B cell (primary cell): ENCODE measurements at regions not wholly inside any gene's neighbourhood (a gene's known extent, or its start where the extent isn't known, plus 50 kb on each side); places are given as distances from the start of the nearest gene placed in this dataset.

Source experiments
- ATAC-seq: fragments of 200-7000 bp; cut with Tn5 transposase; one replicate; pipeline ENCODE4 v1.10.0; 2021; ENCODE audit warnings: low read depth, mild to moderate bottlenecking, moderate number of reproducible peaks, moderate library complexity
- CTCF ChIA-PET: fragments of 350-600 bp; sonication (Branson Sonifier 250); formaldehyde crosslinking; loops from one replicate; lab custom pipeline; 2021; ENCODE audit warnings: antibody characterized with exemption, inconsistent platforms; lab: Charles Lee
- POLR2A ChIA-PET: fragments of 350-600 bp; sonication (Branson Sonifier 250); formaldehyde crosslinking; loops from one replicate; lab custom pipeline; 2021; ENCODE audit warnings: antibody characterized with exemption; lab: Charles Lee
- DNase-seq: peaks from one replicate; pipeline ENCODE4 v3.0.0; 2013
- H2AFZ ChIP-seq: 2 replicates; pipeline ENCODE4 v1.6.1; 2012; ENCODE audit warnings: mild to moderate bottlenecking, low read depth, low read length; ENCODE audit not compliant: insufficient read depth, poor library complexity, severe bottlenecking
- H3K27ac ChIP-seq, 2 donors: 1 replicate in 1 of 2; 2 replicates in 1 of 2; pipeline ENCODE4 v1.5.1; 2012 to 2013; ENCODE audit warnings: low read length in 2 of 2, mild to moderate bottlenecking in 2 of 2, moderate library complexity in 1 of 2
- H3K27me3 ChIP-seq, 4 experiments: fragments of 200-600 bp in 1 of 4; sonication (generic) in 1 of 4; replicated peaks in 1 of 4; 1 replicate in 2 of 4; 2 replicates in 2 of 4; pipeline versions ENCODE4 v1.6.1 to v1.7.0; 2013 to 2016; ENCODE audit warnings: low read length in 3 of 4, mild to moderate bottlenecking in 2 of 4, mixed read lengths in 1 of 4, moderate library complexity in 1 of 4; ENCODE audit not compliant: insufficient read depth in 4 of 4, control insufficient read depth in 3 of 4; ENCODE audit errors: control extremely low read depth in 1 of 4
- H3K36me3 ChIP-seq, 2 experiments: replicated peaks in 1 of 2; 1 replicate in 1 of 2; 2 replicates in 1 of 2; pipeline versions ENCODE4 v1.6.1 to v1.7.1; 2013; ENCODE audit warnings: low read length in 1 of 2; ENCODE audit not compliant: insufficient read depth in 2 of 2, control insufficient read depth in 1 of 2; ENCODE audit errors: control extremely low read depth in 1 of 2, extremely low read depth in 1 of 2
- H3K4me1 ChIP-seq, 2 donors: fragments of 200-600 bp in 1 of 2; sonication (generic) in 1 of 2; 1 replicate in 1 of 2; 2 replicates in 1 of 2; pipeline versions ENCODE4 v1.5.1 to v1.6.1; 2013 to 2017; ENCODE audit warnings: low read length in 2 of 2; ENCODE audit not compliant: control insufficient read depth in 2 of 2, insufficient read depth in 2 of 2
- H3K4me2 ChIP-seq: replicated peaks from 2 replicates; pipeline ENCODE3; 2012; ENCODE audit warnings: mild to moderate bottlenecking, low read depth, low read length; ENCODE audit not compliant: poor library complexity, severe bottlenecking
- H3K4me3 ChIP-seq, 5 experiments: fragments of 200-600 bp in 1 of 5; sonication (generic) in 1 of 5; 1 replicate in 3 of 5; 2 replicates in 2 of 5; pipeline versions ENCODE4 v1.5.1 to v1.7.0; 2011 to 2016; ENCODE audit warnings: low read length in 4 of 5, mild to moderate bottlenecking in 4 of 5, low read depth in 2 of 5, control low read depth in 1 of 5, moderate library complexity in 1 of 5; ENCODE audit not compliant: insufficient read depth in 1 of 5; ENCODE audit errors: control extremely low read depth in 1 of 5, extremely low read depth in 1 of 5
- H3K79me2 ChIP-seq: fragments of 200-600 bp; sonication (generic); one replicate; pipeline ENCODE4 v1.6.0; 2016; ENCODE audit warnings: low read length; ENCODE audit not compliant: control insufficient read depth, insufficient read depth
- H3K9ac ChIP-seq: fragments of 200-600 bp; sonication (generic); 2 replicates; pipeline ENCODE4 v1.6.1; 2017; ENCODE audit warnings: mild to moderate bottlenecking, low read length, moderate library complexity
- H3K9me3 ChIP-seq, 3 donors: one replicate each; pipeline versions ENCODE4 v1.6.1 to v1.7.1; 2013; ENCODE audit warnings: low read length in 2 of 3; ENCODE audit not compliant: control insufficient read depth in 2 of 3, insufficient read depth in 1 of 3; ENCODE audit errors: control extremely low read depth in 1 of 3
- H4K20me1 ChIP-seq: 2 replicates; pipeline ENCODE4 v1.6.0; 2012; ENCODE audit warnings: mild to moderate bottlenecking, low read length; ENCODE audit not compliant: insufficient read depth, control insufficient read depth, poor library complexity, severe bottlenecking
- H3K27ac Mint-ChIP-seq: one replicate; pipeline ENCODE4 v1.8.0; 2021; ENCODE audit warnings: mixed read lengths
- H3K27me3 Mint-ChIP-seq: one replicate; pipeline ENCODE4 v1.8.0; 2021; ENCODE audit warnings: mixed read lengths
- H3K4me1 Mint-ChIP-seq: one replicate; pipeline ENCODE4 v1.8.0; 2021; ENCODE audit warnings: mixed read lengths
- H3K4me3 Mint-ChIP-seq: one replicate; pipeline ENCODE4 v1.8.0; 2021; ENCODE audit warnings: mixed read lengths
- H3K9me3 Mint-ChIP-seq: one replicate; pipeline ENCODE4 v1.8.0; 2022; ENCODE audit warnings: mixed read lengths; ENCODE audit not compliant: insufficient read depth
- EZH2 ChIP-seq: IDR thresholded peaks from 2 replicates; pipeline ENCODE4 v1.6.1; 2012; ENCODE audit warnings: borderline replicate concordance, low read depth, mild to moderate bottlenecking, moderate library complexity, low read length; ENCODE audit not compliant: insufficient read depth, poor library complexity, severe bottlenecking
- WGBS: methylation state at CpG from one replicate; pipeline ENCODE4 v1.1.5; 2013; ENCODE audit warnings: missing lambda C conversion rate; ENCODE audit not compliant: insufficient coverage; 5-methylcytosine and 5-hydroxymethylcytosine counted together
- intact Hi-C: fragments of 100-400 bp; cut with micrococcal nuclease; formaldehyde crosslinking; loops from one replicate; pipeline ENCODE4 v1.10.0; 2022
- TF ChIP-seq, protein P1 (sequence below): fragments of 200-600 bp; IDR thresholded peaks from one replicate; pipeline ENCODE4 v1.8.0; 2022; ENCODE audit warnings: antibody characterized with exemption, mild to moderate bottlenecking

DNA sequence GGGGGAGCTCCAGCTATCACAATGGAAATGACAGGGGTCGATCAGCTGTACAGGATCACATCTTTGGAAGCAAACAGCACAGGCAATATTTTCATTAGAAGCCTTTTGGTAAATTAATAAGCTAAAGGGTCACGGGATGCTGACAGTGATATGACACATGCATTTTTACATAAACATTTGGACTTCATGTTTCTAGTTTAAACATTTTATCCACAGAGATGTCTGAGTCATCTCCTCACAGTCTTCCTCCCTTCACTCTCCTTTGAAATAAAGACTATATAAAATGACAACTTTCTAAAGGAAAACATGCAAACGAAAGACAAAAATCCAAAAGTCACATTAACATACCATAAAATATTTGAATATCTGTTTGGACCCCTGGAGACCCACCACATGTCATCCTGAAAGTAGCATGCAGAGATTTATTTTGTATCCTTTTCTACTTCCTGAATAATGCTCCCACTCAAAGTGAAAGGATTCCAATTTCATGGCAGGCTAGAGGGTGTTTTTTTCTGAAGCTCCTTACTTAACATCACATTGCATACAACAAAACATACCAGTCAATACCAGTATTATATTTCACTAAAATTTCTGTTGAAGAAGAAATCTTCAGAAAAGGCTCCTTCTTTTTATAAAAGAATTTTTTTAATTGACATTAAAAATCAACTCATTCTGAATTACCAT lies 200.1 kb upstream of the PPARGC1A start:
- Histone ChIP-seq H3K79me2 (no peaks in the 10 kb centered on the region), H2AFZ (no peak overlapping the region), H3K36me3 (no peaks in the 10 kb centered on the region), H3K4me1 (no peaks in the 10 kb centered on the region), H4K20me1 (no peaks in the 10 kb centered on the region), H3K4me2 (no peak overlapping the region), H3K4me3 (no peak overlapping the region), H3K9ac (no peak overlapping the region), H3K27ac (no peak overlapping the region), H3K9me3 (no peaks in the 10 kb centered on the region), H3K27me3 (no peaks in the 10 kb centered on the region)
- ChIA-PET CTCF (no interaction called here), POLR2A (no interaction called here)
- H3K4me3 Mint-ChIP-seq: no peak overlapping the region
- H3K4me1 Mint-ChIP-seq: no peaks in the 10 kb centered on the region
- DNase-seq: no peak
- H3K27ac Mint-ChIP-seq: no peak overlapping the region
- 82% methylated on average over 2 of the region's 3 CpGs for WGBS
- peaks cover 4% of the 10 kb centered on the region for H3K9me3 Mint-ChIP-seq
- TF ChIP-seq EZH2: no peak
- TF ChIP-seq, protein P1, sequence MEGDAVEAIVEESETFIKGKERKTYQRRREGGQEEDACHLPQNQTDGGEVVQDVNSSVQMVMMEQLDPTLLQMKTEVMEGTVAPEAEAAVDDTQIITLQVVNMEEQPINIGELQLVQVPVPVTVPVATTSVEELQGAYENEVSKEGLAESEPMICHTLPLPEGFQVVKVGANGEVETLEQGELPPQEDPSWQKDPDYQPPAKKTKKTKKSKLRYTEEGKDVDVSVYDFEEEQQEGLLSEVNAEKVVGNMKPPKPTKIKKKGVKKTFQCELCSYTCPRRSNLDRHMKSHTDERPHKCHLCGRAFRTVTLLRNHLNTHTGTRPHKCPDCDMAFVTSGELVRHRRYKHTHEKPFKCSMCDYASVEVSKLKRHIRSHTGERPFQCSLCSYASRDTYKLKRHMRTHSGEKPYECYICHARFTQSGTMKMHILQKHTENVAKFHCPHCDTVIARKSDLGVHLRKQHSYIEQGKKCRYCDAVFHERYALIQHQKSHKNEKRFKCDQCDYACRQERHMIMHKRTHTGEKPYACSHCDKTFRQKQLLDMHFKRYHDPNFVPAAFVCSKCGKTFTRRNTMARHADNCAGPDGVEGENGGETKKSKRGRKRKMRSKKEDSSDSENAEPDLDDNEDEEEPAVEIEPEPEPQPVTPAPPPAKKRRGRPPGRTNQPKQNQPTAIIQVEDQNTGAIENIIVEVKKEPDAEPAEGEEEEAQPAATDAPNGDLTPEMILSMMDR: no peak
- H3K27me3 Mint-ChIP-seq: no peaks in the 10 kb centered on the region
- ATAC-seq: no peak
- intact Hi-C loops: no loop called here

DNA sequence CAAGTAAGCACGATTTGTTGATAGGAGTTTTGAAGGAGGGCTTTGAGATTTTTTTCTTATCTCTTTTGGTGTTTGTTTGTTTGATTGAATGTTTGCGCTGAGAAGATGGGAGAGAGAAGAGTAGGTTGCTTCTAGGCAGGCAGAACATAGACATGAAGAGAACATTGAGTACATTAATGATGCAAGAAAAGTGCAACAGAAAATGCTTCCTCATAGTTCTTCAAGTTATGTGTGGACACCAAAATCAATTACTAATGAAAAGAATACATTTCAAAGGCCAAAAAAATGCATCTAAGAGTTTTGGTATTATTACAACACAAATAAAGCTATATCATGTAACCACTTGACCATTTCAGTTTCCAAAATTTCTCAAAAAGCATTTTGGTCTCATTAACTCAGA lies 191.0 kb upstream of the PPARGC1A start:
- CTCF ChIA-PET: no interaction called here
- no peaks in the 10 kb centered on the region for H3K9me3 Mint-ChIP-seq

More for the DNA sequence above, 191.0 kb upstream of the PPARGC1A start:
- POLR2A ChIA-PET: no interaction called here
- no peaks in the 10 kb centered on the region for H3K27me3 Mint-ChIP-seq
- intact Hi-C loops: no loop called here
- H3K27me3 ChIP-seq: no peaks in the 10 kb centered on the region
- H3K4me1 Mint-ChIP-seq: no peaks in the 10 kb centered on the region
- DNase-seq (no peak), ATAC-seq (no peak)
- WGBS: 100% methylated on average over 2 of the region's 2 CpGs
- H3K4me3 Mint-ChIP-seq: no peak overlapping the region
- TF ChIP-seq, protein P1: no peak
- no peak for TF ChIP-seq EZH2
- no peaks in the 10 kb centered on the region for H3K9me3 ChIP-seq
- H3K79me2 ChIP-seq: no peaks in the 10 kb centered on the region
- no peak overlapping the region for H3K4me2 ChIP-seq
- H2AFZ ChIP-seq: no peak overlapping the region
- H4K20me1 ChIP-seq: no peaks in the 10 kb centered on the region
- H3K36me3 ChIP-seq: no peaks in the 10 kb centered on the region
- no peak overlapping the region for H3K9ac ChIP-seq
- no peaks in the 10 kb centered on the region for H3K4me1 ChIP-seq
- no peak overlapping the region for H3K27ac ChIP-seq
- H3K4me3 ChIP-seq: no peak overlapping the region
- no peak overlapping the region for H3K27ac Mint-ChIP-seq
